Stimulated activated CD4-positive, alpha-beta T cell treated with anti-CD3 and anti-CD28 coated beads, Interleukin-1b, Interleukin-23, amount 100 ng/mL, for 48 hours (primary cell): ENCODE measurements at regions not wholly inside any gene's neighbourhood (a gene's known extent, or its start where the extent isn't known, plus 50 kb on each side); places are given as distances from the start of the nearest gene placed in this dataset.

Source experiments
- DNase-seq: peaks from one replicate; pipeline ENCODE4 v3.0.0-alpha.2; 2020

GRCh38 chr12:92574911-92575570 lies 127.7 kb upstream of the PLEKHG7 start:
- DNase-seq, result no peak

- DNase-seq, result no peak
Measured at GRCh38 chr12:92574051-92574783, 128.6 kb upstream of the PLEKHG7 start.

DNA sequence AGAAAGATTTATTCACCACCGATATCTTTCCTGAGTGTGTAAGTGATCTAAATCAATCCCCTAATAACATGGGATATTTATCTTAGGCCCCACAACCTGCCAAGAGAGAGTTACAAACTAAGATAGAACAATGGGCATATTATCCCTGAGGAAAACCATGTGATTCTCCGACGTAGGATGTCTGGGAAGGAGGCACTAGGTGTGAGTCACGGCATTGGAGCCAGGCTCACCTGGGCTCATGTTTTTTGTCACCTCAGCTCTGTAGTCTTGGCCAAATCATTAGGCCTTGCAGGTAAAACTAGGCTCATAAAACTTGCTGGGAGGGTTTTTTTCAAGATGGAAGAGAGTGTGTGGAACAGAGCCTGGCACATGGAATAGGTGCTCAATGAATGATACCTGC lies 129.7 kb upstream of the PLEKHG7 start:
- no peak for DNase-seq

DNA sequence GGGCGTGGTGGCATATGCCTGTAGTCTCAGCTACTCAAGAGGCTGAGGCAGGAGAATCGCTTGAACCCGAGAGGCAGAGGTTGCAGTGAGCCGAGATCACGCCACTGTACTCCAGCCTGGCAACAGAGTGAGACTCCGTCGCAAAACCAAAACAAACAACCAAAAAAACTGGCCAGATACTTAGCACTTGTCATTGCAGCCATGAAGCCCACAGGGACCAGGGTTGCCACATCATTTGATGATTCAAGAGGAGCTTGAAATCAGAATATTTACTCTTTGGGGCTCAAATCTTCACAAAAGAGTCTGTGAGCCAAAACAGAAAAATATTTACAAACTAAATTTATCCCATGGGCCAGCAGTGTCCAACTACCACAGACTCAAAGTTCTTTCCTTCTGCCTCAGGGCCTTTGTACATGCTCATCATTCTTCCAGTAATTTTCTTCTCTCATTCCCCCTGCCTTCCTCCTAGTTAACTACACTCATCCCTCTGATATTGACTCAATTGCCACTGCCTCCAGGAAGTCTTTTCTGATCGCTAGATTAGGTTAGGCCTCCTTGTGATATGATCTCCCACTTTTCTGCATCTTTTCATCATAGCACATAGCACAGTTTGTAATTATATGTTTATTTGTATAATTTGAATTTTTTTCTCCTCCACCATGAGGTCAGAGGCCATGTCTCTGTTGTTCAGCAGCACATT lies 130.8 kb upstream of the PLEKHG7 start:
- DNase-seq, result no peak

GRCh38 chr12:92571169-92571568 lies 131.6 kb upstream of the PLEKHG7 start:
- DNase-seq, result no peak

- DNase-seq, result no peak
Measured at GRCh38 chr12:92570056-92570753, 132.6 kb upstream of the PLEKHG7 start.

- no peak for DNase-seq
Measured at GRCh38 chr12:92568691-92569090, 134.1 kb upstream of the PLEKHG7 start.

DNA sequence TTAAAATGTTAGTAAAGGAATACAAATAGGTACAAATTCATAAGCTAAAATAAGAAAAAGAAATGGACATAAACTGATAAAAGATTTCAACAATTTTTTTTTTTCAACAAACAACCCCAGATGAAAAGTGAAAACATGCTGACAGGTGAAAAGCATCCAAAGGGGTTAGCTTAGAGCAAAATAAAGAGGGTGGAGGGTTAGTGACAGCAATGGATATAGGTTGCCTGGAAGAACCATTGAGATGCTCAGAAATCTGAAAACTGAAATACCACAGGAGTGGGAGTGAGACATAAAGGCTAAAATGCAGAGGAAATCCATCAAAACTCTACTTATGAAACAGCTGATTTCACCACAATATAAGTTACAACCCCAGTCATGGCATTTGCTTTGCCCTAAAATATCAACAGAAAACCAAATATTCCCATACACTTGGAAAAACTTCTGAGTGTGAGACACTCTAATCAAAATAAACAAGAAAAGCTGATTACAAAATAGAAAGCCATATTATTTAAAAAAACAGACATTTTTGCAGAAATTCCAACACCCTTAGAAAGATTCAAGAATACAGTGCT lies 136.3 kb upstream of the PLEKHG7 start:
- no peak for DNase-seq

DNA sequence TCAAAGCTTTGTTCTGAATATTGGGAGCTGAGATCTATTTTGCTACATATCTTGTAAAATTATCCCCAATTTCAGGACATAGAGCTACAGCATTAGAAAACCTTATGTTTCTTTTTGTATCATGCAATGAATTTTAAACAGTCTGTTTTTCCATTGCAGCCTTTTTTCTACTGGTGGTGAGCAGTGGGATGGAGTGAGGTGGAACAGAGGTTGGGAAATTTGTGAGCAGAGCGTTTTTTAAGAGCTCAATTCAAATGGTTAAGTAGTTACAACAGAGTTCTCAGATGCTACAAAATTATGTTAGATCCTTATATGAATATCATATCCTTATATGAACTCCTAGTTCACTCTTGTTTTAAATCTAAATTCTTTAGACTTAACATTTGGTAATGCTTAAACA lies 139.0 kb upstream of the PLEKHG7 start:
- DNase-seq, result no peak

- no peak for DNase-seq
Measured at GRCh38 chr12:92562063-92562734, 140.6 kb upstream of the PLEKHG7 start.

- DNase-seq, result no peak
Measured at GRCh38 chr12:92561543-92561899, 141.3 kb upstream of the PLEKHG7 start.

GRCh38 chr12:92560713-92561542 lies 141.9 kb upstream of the PLEKHG7 start:
- no peak for DNase-seq

- DNase-seq, result no peak
Measured at GRCh38 chr12:92558806-92559205, 144.0 kb upstream of the PLEKHG7 start.

DNA sequence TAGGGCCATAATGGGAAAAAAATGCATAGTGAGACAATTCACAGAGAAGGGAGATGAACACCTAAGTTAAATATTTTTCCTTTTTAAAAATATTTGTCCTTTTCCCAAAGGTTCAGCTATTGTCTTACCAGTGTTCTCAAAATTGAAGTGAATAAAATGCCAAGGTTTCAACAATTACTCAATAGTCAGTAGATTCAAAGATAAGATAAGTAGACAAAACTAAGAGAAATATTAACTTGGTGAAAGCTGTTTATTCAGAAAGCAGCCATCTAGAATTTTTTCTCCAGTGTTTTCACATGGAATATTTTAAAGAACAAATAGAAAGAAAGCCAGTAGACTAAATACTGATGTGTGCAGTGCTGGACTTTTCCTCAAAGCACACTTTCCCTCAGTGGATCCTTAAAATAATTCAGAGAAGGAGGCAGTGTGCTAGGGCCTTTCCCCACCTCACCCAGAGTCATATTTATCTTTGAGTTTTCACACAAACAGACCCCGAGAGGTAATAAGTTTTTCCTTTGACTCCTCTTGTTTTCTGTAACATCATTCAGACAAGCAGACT lies 144.5 kb upstream of the PLEKHG7 start:
- no peak for DNase-seq

DNA sequence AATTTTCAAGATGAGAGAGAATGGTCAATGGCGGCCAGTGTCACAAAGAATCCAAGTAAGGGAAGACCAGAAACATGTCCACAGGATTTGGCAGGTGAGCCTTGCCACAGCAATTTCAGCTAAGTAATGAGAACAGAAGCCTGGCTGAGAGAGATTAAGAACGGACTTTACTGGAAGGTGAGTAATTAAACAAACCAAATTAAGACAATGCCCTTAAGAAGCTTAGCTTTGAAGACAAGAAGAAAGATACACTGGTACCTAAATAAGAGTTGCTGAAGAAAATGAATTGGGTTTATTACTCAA lies 145.4 kb upstream of the PLEKHG7 start:
- DNase-seq, result no peak

GRCh38 chr12:92556637-92557421 lies 146.0 kb upstream of the PLEKHG7 start:
- DNase-seq, result no peak

- DNase-seq, result no peak
Measured at GRCh38 chr12:92556141-92556540, 146.6 kb upstream of the PLEKHG7 start.

- DNase-seq, result no peak
Measured at GRCh38 chr12:92554158-92555073, 148.4 kb upstream of the PLEKHG7 start.

DNA sequence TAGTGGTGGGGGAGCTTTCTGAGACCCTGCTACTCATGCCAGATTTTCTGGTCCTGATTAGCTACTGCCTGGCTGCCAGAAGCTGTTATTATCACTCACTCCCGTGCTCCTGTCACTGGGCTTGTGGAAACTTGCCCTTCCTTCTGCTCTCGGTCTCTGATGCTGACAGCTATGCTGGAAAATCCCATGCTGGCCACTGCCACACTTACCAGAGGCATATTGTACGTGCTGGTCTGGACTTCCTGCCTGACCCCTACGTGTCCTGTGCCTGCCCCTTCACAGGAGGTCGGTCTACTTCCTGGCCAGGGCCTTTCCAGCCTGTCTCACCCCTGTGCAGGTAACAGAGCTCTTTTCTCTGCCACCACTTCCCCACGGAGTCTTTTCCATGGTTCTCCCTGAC lies 149.4 kb upstream of the PLEKHG7 start:
- DNase-seq, result no peak
